Activated naive CD4-positive, alpha-beta T cell treated with anti-CD3 and anti-CD28 coated beads, Interleukin-2, amount 50 U/mL, for 72 hours (primary cell): ENCODE measurements at regions not wholly inside any gene's neighbourhood (a gene's known extent, or its start where the extent isn't known, plus 50 kb on each side); places are given as distances from the start of the nearest gene placed in this dataset.
A peak's percentile ranks its signal among the peaks of the same experiment; 100 is the strongest.

Experiments
- ATAC-seq, 2 donors: fragments of 150-1000 bp; cut with Tn5 transposase; 2 replicates each; pipeline ENCODE4 v1.10.0; 2021; ENCODE audit warnings: mild to moderate bottlenecking in 2 of 2, moderate library complexity in 2 of 2
- DNase-seq, 2 donors: peaks; one replicate each; pipeline ENCODE4 v3.0.0; 2021 to 2022; ENCODE audit warnings: low spot score in 2 of 2
- H3K27ac Mint-ChIP-seq, 2 donors: one replicate each; pipeline ENCODE4 v1.8.0; 2022; ENCODE audit warnings: mild to moderate bottlenecking in 2 of 2, mixed read lengths in 2 of 2
- H3K36me3 Mint-ChIP-seq, 2 donors: one replicate each; pipeline ENCODE4 v1.8.0; 2022; ENCODE audit warnings: mixed read lengths in 2 of 2
- H3K9me3 Mint-ChIP-seq, 2 donors: one replicate each; pipeline ENCODE4 v1.8.0; 2022; ENCODE audit warnings: mixed read lengths in 2 of 2

DNA sequence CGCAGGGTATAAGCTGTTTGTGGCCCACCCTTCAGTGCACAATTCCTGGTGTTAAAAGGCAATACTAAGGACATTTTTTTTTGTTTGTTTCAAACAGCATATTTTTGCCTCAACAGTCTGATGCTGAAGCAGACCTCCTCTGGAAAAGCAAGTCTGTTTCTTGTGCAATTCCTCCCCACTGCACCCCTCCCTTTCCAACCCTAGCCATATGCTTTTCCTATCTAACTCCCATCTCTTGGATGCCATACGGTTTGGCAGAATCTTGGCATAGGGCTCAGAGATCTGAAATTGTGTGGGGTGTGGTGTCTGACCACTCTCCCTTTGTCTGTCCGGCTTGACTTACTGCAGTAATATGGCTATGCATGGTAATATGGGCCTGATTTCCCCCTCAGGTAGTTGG, 161.6 kb downstream of the TMEM38B start:
- peaks cover 6 to 12% of the 10 kb centered on the region in 2 donors for H3K9me3 Mint-ChIP-seq

GRCh38 chr9:105858006-105858690, 163.8 kb downstream of the TMEM38B start:
- H3K27ac Mint-ChIP-seq = peak overlapping the region in 1 of 2 donors; percentile 69
- ATAC-seq = peak; percentile 66 to 67
- DNase-seq = no peak
- H3K36me3 Mint-ChIP-seq = peaks cover 6 to 11% of the 10 kb centered on the region in 2 donors
- peaks cover 6 to 12% of the 10 kb centered on the region in 2 donors for H3K9me3 Mint-ChIP-seq

More for the DNA sequence above, 161.6 kb downstream of the TMEM38B start:
- DNase-seq (no peak), ATAC-seq (no peak)
- no peak overlapping the region for H3K27ac Mint-ChIP-seq
- H3K36me3 Mint-ChIP-seq = peaks cover 6 to 11% of the 10 kb centered on the region in 2 donors

DNA sequence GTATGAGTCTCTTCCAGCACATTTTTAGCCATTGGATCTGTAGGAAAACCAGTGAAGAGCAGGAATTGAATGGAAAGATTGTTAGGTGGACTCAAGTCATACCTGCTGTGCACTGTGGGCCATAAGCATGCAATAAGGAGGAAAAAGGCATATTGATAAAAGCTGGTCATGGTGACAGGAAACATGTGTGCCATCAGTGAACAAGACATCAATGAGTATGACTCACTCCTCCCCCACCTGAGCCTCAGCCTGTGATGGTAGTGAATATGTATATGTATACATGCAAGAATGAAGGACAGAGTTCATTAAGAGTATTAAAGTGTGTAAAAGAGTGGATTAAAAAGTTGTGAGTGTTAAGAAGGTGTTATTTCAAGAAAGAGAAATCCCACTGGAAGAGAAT, 164.5 kb downstream of the TMEM38B start:
- DNase-seq = no peak
- peak; percentile 69 to 70 for ATAC-seq
- peak overlapping the region; percentile 69 to 77 for H3K27ac Mint-ChIP-seq
- H3K9me3 Mint-ChIP-seq = peaks cover 6 to 12% of the 10 kb centered on the region in 2 donors
- peaks cover 6 to 11% of the 10 kb centered on the region in 2 donors for H3K36me3 Mint-ChIP-seq

DNA sequence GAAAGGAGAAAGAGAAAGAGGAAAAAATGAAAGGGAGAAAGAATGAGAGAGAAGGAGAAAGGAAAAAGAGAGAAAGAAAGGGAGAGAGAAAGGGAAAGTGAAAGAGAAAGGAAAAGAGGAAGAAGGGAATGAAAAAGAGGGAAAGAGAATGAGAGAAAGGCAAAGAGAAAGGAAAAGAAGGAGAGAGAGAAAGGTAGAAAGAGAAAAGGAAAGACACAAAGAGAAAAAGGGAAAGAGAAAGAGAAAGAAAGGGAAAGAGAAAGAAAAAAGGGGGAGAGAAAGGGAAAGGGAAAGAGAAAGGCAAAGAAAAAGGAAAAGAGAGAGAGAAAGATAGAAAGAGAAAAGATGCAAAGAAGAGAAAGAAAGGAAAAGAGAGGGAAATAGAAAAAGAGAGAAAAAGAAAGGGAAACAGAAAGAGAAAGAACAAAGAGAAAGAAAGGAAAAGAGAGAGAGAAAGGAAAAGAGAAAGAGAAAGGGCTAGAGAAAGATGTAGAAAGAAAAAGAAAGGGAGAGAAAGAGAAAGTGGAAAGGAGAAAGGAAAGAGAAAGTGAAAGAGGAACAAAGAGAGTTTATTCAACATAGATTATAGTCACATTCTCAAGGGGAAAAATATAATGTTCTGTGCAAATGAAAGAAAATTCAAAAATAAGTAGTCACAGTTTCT, 165.2 kb downstream of the TMEM38B start:
- no peak for DNase-seq
- peaks cover 6 to 11% of the 10 kb centered on the region in 2 donors for H3K36me3 Mint-ChIP-seq
- ATAC-seq = peak in 1 of 2 donors; percentile 24
- peak overlapping the region; percentile 69 to 77 for H3K27ac Mint-ChIP-seq
- H3K9me3 Mint-ChIP-seq = peaks cover 6 to 12% of the 10 kb centered on the region in 2 donors

DNA sequence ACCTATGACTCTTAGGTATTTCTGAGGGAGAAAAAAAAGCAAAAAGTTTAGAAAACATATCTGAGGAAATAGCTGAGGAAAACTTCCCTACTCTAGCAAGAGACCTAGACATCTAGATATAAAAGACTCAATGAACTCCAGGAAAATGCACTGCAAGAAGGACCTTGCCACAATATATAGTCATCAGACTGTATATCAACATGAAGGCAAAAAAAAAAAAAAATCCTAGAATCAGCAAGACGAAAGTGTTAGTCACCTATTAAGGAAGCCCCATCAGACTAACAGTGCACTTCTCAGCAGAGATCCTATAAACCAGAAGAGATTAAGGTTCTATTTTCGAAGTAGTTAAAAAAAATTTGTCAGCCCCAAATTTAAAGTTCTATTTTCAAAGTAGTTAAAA, 166.2 kb downstream of the TMEM38B start:
- DNase-seq = no peak
- H3K9me3 Mint-ChIP-seq = peaks cover 6 to 12% of the 10 kb centered on the region in 2 donors
- peaks cover 6 to 11% of the 10 kb centered on the region in 2 donors for H3K36me3 Mint-ChIP-seq
- peak in 1 of 2 donors; percentile 41 for ATAC-seq
- no peak overlapping the region for H3K27ac Mint-ChIP-seq

- H3K9me3 Mint-ChIP-seq = peaks cover 6 to 12% of the 10 kb centered on the region in 2 donors
- H3K27ac Mint-ChIP-seq = no peak overlapping the region
- peaks cover 6 to 11% of the 10 kb centered on the region in 2 donors for H3K36me3 Mint-ChIP-seq
- DNase-seq = no peak
- no peak for ATAC-seq
Observed at GRCh38 chr9:105861972-105862371, 167.6 kb downstream of the TMEM38B start.

DNA sequence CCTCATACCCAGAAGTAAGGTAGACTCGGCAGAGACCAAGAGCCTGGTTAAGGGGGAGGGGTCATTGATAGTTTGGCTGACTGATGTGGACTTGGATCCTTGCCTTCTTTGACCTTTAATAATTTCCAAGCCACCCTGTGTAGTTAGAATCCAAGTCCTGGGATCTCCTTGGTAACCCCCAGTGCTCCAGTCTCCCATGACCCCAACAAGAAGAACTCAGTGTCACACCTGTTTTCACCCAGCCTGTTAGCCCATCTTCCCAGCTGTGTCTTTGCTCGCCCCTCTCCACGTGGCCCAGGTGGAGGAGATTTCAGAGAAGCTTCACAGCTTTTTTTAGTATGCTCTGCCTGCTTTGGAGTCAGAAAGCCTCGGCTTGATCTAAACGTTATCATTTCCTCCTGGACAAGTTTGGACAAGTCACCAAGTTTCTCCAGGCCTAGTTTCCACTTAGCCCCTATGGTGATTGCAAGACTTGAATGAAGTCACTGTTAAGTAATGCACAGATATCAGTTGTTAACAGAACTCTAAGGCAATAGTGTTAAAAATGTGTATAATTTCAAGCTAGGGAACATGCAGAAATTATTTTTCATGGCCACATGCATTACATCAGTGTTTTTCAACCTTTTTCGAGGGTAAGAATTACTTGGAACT, 170.0 kb downstream of the TMEM38B start:
- no peak for DNase-seq
- ATAC-seq = no peak
- H3K9me3 Mint-ChIP-seq = peaks cover 0 to 5% of the 10 kb centered on the region in 2 donors
- H3K27ac Mint-ChIP-seq = no peak overlapping the region
- H3K36me3 Mint-ChIP-seq = peaks cover 0 to 4% of the 10 kb centered on the region in 2 donors

DNA sequence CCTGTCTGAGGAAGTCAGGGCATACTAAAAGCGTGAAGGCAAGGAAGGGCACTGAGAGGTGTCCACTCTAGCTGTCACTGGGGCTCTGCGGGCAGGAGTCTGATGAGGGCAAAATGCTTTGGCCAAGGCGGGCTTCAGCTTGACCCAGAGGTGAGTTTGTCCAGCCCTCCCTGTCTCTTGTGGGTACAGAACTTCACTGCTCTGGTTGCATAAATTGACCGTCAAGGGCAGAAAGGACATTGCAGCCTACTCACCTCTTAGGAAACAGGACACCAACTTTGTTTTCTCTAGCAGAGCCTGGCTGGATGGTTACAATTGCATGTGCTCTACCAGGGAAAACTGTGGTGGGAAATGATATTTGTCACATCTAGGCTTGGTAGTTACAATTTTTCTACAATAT, 170.9 kb downstream of the TMEM38B start:
- H3K9me3 Mint-ChIP-seq = no peaks in the 10 kb centered on the region
- no peak for ATAC-seq
- no peaks in the 10 kb centered on the region for H3K36me3 Mint-ChIP-seq

GRCh38 chr9:105871540-105871939, 177.2 kb downstream of the TMEM38B start:
- DNase-seq (no peak), ATAC-seq (no peak)
- Mint-ChIP-seq H3K27ac (no peak overlapping the region), H3K9me3 (no peaks in the 10 kb centered on the region), H3K36me3 (no peaks in the 10 kb centered on the region)

More for the DNA sequence above, 170.9 kb downstream of the TMEM38B start:
- H3K27ac Mint-ChIP-seq = no peak overlapping the region
- no peak for DNase-seq

DNA sequence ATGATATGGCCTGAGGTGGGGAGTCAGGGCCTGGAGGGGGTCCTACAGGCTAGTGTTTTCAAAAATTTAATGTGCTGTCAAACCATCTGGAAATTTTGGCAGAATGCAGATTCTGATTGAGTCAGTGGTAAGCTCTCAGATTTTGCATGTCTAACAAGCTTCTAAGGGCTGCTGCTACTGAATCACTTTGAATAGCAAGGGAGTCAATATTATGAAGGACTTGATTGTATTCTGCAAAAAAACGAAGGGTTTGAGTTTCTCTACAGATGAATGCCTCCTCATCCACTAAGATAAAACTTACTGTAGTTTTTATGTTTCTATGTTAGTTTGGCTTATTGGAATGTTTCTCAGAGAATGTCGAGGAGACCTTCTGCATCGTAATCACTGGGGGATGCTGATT, 179.5 kb downstream of the TMEM38B start:
- no peak for ATAC-seq
- H3K27ac Mint-ChIP-seq = no peak overlapping the region
- H3K36me3 Mint-ChIP-seq = no peaks in the 10 kb centered on the region
- H3K9me3 Mint-ChIP-seq = no peaks in the 10 kb centered on the region
- no peak for DNase-seq

DNA sequence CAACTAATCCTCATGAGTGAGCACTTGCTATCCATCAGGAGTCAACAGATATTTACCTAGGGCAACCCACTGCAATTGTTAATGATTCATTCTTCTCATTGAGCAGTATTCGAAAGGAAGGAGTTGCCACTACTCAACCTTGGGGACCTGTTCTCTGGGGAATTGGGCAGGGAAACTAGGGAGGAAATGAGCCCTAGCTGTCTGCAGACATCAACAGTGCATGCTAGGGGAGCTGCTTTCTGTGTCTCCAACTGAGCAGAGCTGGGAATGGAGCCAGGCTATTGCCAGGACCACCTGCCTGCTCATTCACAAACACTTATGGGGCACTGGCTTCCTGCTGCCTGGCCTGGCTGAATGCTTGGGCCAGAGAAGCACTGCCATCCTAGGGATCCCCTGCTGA, 183.4 kb downstream of the TMEM38B start:
- H3K9me3 Mint-ChIP-seq = no peaks in the 10 kb centered on the region
- H3K27ac Mint-ChIP-seq = no peak overlapping the region
- no peaks in the 10 kb centered on the region for H3K36me3 Mint-ChIP-seq
- DNase-seq (no peak), ATAC-seq (no peak)

GRCh38 chr9:105879181-105879580, 184.8 kb downstream of the TMEM38B start:
- DNase-seq (no peak), ATAC-seq (no peak)
- no peaks in the 10 kb centered on the region for H3K9me3 Mint-ChIP-seq
- H3K36me3 Mint-ChIP-seq = no peaks in the 10 kb centered on the region
- peak overlapping the region in 1 of 2 donors; percentile 29 for H3K27ac Mint-ChIP-seq

- H3K36me3 Mint-ChIP-seq = no peaks in the 10 kb centered on the region
Observed at GRCh38 chr9:105880517-105880916, 186.2 kb downstream of the TMEM38B start.

DNA sequence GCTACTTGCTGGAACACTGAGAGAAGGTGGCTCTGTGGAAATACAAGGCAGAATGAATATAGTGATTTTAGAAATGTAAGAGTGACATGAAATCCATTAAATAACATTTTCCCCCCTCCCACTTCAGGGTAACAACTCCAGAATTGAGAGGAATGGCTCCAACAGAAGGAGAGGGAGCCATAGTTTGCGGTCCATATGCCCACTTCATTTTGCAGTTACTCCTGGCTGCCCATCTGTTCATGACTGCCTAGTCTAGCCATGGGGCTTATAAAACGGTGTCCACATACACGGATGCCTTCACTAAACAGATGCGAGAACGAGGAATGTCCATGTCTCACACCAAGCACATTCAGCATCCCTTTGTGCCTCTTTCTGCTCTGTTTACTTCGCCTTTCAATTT, 186.7 kb downstream of the TMEM38B start:
- H3K36me3 Mint-ChIP-seq = no peaks in the 10 kb centered on the region
- H3K27ac Mint-ChIP-seq = no peak overlapping the region
- no peaks in the 10 kb centered on the region for H3K9me3 Mint-ChIP-seq
- no peak for ATAC-seq
- DNase-seq = no peak

More at GRCh38 chr9:105880517-105880916, 186.2 kb downstream of the TMEM38B start:
- peak in 1 of 2 donors; percentile 39 for ATAC-seq
- H3K9me3 Mint-ChIP-seq = no peaks in the 10 kb centered on the region
- no peak for DNase-seq
- H3K27ac Mint-ChIP-seq = no peak overlapping the region

DNA sequence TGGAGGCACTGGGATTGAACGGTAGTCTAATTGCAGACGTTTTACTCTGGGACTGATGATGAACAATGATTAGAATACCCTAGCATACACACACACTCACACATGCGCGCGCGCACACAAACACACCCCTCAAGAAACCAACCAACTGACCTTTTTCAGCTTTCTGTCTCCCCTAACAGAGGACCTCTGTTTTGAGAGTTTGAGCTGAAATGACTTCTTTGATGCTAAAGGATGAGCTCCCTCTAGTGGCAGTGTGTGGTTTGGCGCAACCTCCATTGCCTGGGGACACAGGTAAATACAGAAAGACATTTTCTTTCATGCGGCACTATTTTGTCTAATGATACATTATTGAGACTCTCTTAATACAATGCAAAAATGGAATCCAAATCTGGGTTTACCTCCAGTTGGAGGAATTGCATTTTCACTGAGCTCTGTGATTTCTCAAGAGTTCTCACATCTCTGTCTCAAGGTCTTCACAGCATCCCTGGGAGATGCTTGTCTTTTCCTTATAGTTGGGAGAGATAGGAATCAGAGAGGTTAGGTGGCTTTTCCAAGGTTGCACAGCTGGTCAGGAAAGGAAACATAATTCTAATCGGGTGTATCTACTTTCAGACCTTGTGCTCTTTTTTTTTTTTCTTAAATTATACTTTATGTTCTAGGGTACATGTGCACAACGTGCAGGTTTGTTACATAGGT, 187.5 kb downstream of the TMEM38B start:
- Mint-ChIP-seq H3K36me3 (no peaks in the 10 kb centered on the region), H3K27ac (no peak overlapping the region), H3K9me3 (no peaks in the 10 kb centered on the region)
- DNase-seq (peak in 1 of 2 donors; percentile 66), ATAC-seq (peak; percentile 33 to 71)

- no peak overlapping the region for H3K27ac Mint-ChIP-seq
- DNase-seq (no peak), ATAC-seq (peak; percentile 78 to 86)
- no peaks in the 10 kb centered on the region for H3K9me3 Mint-ChIP-seq
- no peaks in the 10 kb centered on the region for H3K36me3 Mint-ChIP-seq
Observed at GRCh38 chr9:105883847-105884246, 189.5 kb downstream of the TMEM38B start.

DNA sequence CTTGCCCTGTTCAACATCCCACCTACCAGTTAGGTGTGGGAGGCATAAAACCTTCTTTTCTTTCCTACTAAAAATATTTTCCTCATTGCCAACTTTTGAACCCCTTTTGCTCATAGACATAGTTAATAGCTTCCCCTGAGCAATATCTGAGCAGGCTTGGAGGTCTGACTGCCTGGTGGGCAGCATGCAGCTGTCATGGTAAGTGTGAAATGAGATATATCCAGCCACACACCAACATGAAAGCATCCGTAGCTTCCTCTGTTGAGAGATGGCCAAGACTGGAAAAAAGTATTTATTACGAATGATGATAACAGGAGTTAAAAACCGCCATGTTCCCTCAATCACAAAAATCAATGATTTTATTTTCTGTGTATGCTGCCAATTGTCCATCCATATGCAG, 190.1 kb downstream of the TMEM38B start:
- H3K27ac Mint-ChIP-seq = no peak overlapping the region
- H3K36me3 Mint-ChIP-seq = no peaks in the 10 kb centered on the region
- ATAC-seq = no peak
- no peak for DNase-seq
- no peaks in the 10 kb centered on the region for H3K9me3 Mint-ChIP-seq
